ENCODE measurements at regions not wholly inside any gene's neighbourhood (a gene's known extent, or its start where the extent isn't known, plus 50 kb on each side); places are given as distances from the start of the nearest gene placed in this dataset.
"Not testable (repeated sequence)": the region's sequence is repeated elsewhere in the genome, so short reads cannot be mapped to it uniquely, and the experiment has no call there.

- DNase-seq (ENCODE audit: low spot score) = no peak
Observed at GRCh38 chr10:121378251-121378801, 219.9 kb downstream of the FGFR2 start.

GRCh38 chr10:121379013-121379412 lies 219.2 kb downstream of the FGFR2 start:
- DNase-seq (ENCODE audit: low spot score) = no peak

- no peak for DNase-seq (ENCODE audit: low spot score)
Observed at GRCh38 chr10:121380211-121380610, 218.0 kb downstream of the FGFR2 start.

GRCh38 chr10:121382029-121382520 lies 216.2 kb downstream of the FGFR2 start:
- DNase-seq (ENCODE audit: low spot score) = not testable (repeated sequence)

- DNase-seq (ENCODE audit: low spot score) = no peak
Observed at GRCh38 chr10:121385136-121385535, 213.1 kb downstream of the FGFR2 start.

GRCh38 chr10:121392657-121393056 lies 205.6 kb downstream of the FGFR2 start:
- DNase-seq (ENCODE audit: low spot score) = no peak

GRCh38 chr10:121393522-121393921 lies 204.7 kb downstream of the FGFR2 start:
- DNase-seq (ENCODE audit: low spot score) = no peak

GRCh38 chr10:121400507-121400906 lies 197.7 kb downstream of the FGFR2 start:
- not testable (repeated sequence) for DNase-seq (ENCODE audit: low spot score)

- DNase-seq (ENCODE audit: low spot score) = no peak
Observed at GRCh38 chr10:121403527-121403926, 194.7 kb downstream of the FGFR2 start.

GRCh38 chr10:121404611-121405010 lies 193.6 kb downstream of the FGFR2 start:
- no peak for DNase-seq (ENCODE audit: low spot score)

GRCh38 chr10:121405096-121405495 lies 193.1 kb downstream of the FGFR2 start:
- DNase-seq (ENCODE audit: low spot score) = no peak

GRCh38 chr10:121405549-121405948 lies 192.7 kb downstream of the FGFR2 start:
- DNase-seq (ENCODE audit: low spot score) = no peak

GRCh38 chr10:121405953-121406352 lies 192.3 kb downstream of the FGFR2 start:
- DNase-seq (ENCODE audit: low spot score) = no peak

GRCh38 chr10:121406823-121407545 lies 191.3 kb downstream of the FGFR2 start:
- no peak for DNase-seq (ENCODE audit: low spot score)

GRCh38 chr10:121409466-121410104 lies 188.7 kb downstream of the FGFR2 start:
- no peak for DNase-seq (ENCODE audit: low spot score)

GRCh38 chr10:121411004-121411403 lies 187.2 kb downstream of the FGFR2 start:
- DNase-seq (ENCODE audit: low spot score) = no peak

- DNase-seq (ENCODE audit: low spot score) = no peak
Observed at GRCh38 chr10:121413951-121414350, 184.3 kb downstream of the FGFR2 start.

GRCh38 chr10:121414366-121415062 lies 183.7 kb downstream of the FGFR2 start:
- DNase-seq (ENCODE audit: low spot score) = no peak

- DNase-seq (ENCODE audit: low spot score) = no peak
Observed at GRCh38 chr10:121415063-121415399, 183.2 kb downstream of the FGFR2 start.

GRCh38 chr10:121416071-121416470 lies 182.2 kb downstream of the FGFR2 start:
- no peak for DNase-seq (ENCODE audit: low spot score)

GRCh38 chr10:121417298-121417697 lies 180.9 kb downstream of the FGFR2 start:
- DNase-seq (ENCODE audit: low spot score) = no peak

GRCh38 chr10:121418126-121418777 lies 180.0 kb downstream of the FGFR2 start:
- no peak for DNase-seq (ENCODE audit: low spot score)
